ENCODE measurements at regions not wholly inside any gene's neighbourhood (a gene's known extent, or its start where the extent isn't known, plus 50 kb on each side); places are given as distances from the start of the nearest gene placed in this dataset.

GRCh38 chr3:187924651-187925050, 179.4 kb upstream of the BCL6 start:
- Histone ChIP-seq H3K9me3 (peaks cover 3 to 8% of the 10 kb centered on the region in 2 donors), H3K4me1 (peaks cover 0 to 11% of the 10 kb centered on the region in 2 donors), H3K36me3 (no peaks in the 10 kb centered on the region), H3K27me3 (no peaks in the 10 kb centered on the region), H3K4me3 (no peak overlapping the region), H3K27ac (peak overlapping the region in 1 of 2 donors; percentile 33)
- TF ChIP-seq CTCF (IDR thresholded peaks at IDR 0.05), result no peak
- no peak for DNase-seq (ENCODE audit: low spot score)

GRCh38 chr3:187925326-187925725, 180.1 kb upstream of the BCL6 start:
- H3K4me1 ChIP-seq, result peaks cover 0 to 16% of the 10 kb centered on the region in 2 donors
- H3K4me3 ChIP-seq, result no peak overlapping the region
- H3K27ac ChIP-seq, result peak overlapping the region in 1 of 2 donors; percentile 33
- no peak for DNase-seq (ENCODE audit: low spot score)
- peaks cover 3 to 8% of the 10 kb centered on the region in 2 donors for H3K9me3 ChIP-seq
- no peaks in the 10 kb centered on the region for H3K36me3 ChIP-seq
- TF ChIP-seq CTCF (IDR thresholded peaks at IDR 0.05), result no peak
- no peaks in the 10 kb centered on the region for H3K27me3 ChIP-seq

GRCh38 chr3:187926620-187927019, 181.4 kb upstream of the BCL6 start:
- no peak for DNase-seq (ENCODE audit: low spot score)
- Histone ChIP-seq H3K27ac (no peak overlapping the region), H3K27me3 (no peaks in the 10 kb centered on the region)

GRCh38 chr3:187927565-187927964, 182.3 kb upstream of the BCL6 start:
- Histone ChIP-seq H3K27me3 (no peaks in the 10 kb centered on the region), H3K4me1 (peaks cover 0 to 9% of the 10 kb centered on the region in 2 donors), H3K36me3 (no peaks in the 10 kb centered on the region), H3K27ac (no peak overlapping the region), H3K4me3 (no peak overlapping the region), H3K9me3 (peaks cover 3 to 8% of the 10 kb centered on the region in 2 donors)
- DNase-seq (ENCODE audit: low spot score), result no peak
- TF ChIP-seq CTCF (IDR thresholded peaks at IDR 0.05), result no peak

More at GRCh38 chr3:187926620-187927019, 181.4 kb upstream of the BCL6 start:
- TF ChIP-seq CTCF (IDR thresholded peaks at IDR 0.05), result no peak
- peaks cover 0 to 9% of the 10 kb centered on the region in 2 donors for H3K4me1 ChIP-seq
- H3K4me3 ChIP-seq, result no peak overlapping the region
- no peaks in the 10 kb centered on the region for H3K36me3 ChIP-seq
- peaks cover 3 to 8% of the 10 kb centered on the region in 2 donors for H3K9me3 ChIP-seq

GRCh38 chr3:187929112-187929816, 184.0 kb upstream of the BCL6 start:
- no peaks in the 10 kb centered on the region for H3K36me3 ChIP-seq
- H3K9me3 ChIP-seq, result peaks cover 3 to 7% of the 10 kb centered on the region in 2 donors
- peak overlapping the region in 1 of 2 donors; percentile 26 for H3K27ac ChIP-seq
- H3K27me3 ChIP-seq, result no peaks in the 10 kb centered on the region
- no peak for DNase-seq (ENCODE audit: low spot score)
- H3K4me1 ChIP-seq, result peaks cover 0 to 9% of the 10 kb centered on the region in 2 donors
- no peak overlapping the region for H3K4me3 ChIP-seq
- no peak for TF ChIP-seq CTCF (IDR thresholded peaks at IDR 0.05)

GRCh38 chr3:187930021-187930420, 184.8 kb upstream of the BCL6 start:
- Histone ChIP-seq H3K27me3 (no peaks in the 10 kb centered on the region), H3K4me3 (no peak overlapping the region), H3K36me3 (no peaks in the 10 kb centered on the region), H3K9me3 (no peaks in the 10 kb centered on the region), H3K4me1 (peaks cover 0 to 9% of the 10 kb centered on the region in 2 donors), H3K27ac (no peak overlapping the region)
- no peak for TF ChIP-seq CTCF (IDR thresholded peaks at IDR 0.05)
- no peak for DNase-seq (ENCODE audit: low spot score)
